RWPE1 (cell line): ENCODE measurements at regions not wholly inside any gene's neighbourhood (a gene's known extent, or its start where the extent isn't known, plus 50 kb on each side); places are given as distances from the start of the nearest gene placed in this dataset.

ENCODE experiments used
- CTCF ChIA-PET: fragments of 350-600 bp; sonication (Branson Sonifier 250); formaldehyde crosslinking; extraction: SDS; loops from one replicate; lab custom pipeline; 2021; lab: Yijun Ruan, JAX
- POLR2A ChIA-PET: fragments of 400-600 bp; formaldehyde crosslinking; extraction: SDS; loops from one replicate; lab custom pipeline; 2020; ENCODE audit warnings: antibody characterized with exemption; ENCODE audit not compliant: low non-redundant PET; lab: Yijun Ruan, JAX
- DNase-seq: peaks from one replicate; pipeline ENCODE4 v3.0.0; 2012; ENCODE audit warnings: low spot score
- H3K27ac ChIP-seq: fragments of 450-650 bp; 2 replicates; pipeline ENCODE4 v1.5.1; 2017
- TF ChIP-seq, protein P1 (sequence below): fragments of 450-650 bp; conservative IDR thresholded peaks from 2 replicates; pipeline ENCODE4 v1.5.1; 2017; ENCODE audit warnings: low read depth, mild to moderate bottlenecking

DNA sequence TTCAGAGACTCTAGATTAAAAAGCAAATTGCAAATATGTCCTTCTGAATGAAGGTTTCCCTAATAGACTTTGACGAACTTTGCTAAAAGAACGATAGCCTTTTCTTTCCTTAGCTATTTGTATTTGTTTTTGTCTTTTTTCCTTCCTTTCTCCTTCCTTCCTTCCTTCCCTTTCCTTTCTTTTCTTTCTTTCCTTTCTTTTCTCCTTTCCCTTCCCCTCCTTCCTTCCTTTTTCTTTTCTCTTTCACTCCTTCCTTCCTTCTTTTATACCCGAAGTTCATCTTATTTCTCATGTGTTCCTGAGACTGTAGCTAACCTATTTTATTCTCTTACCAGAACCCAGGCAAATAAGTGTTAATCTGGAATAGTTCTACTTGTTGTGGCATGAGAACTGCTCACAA is 381.2 kb upstream of the RUNX1 start:
- POLR2A ChIA-PET = no interaction called here
- TF ChIP-seq, protein P1, sequence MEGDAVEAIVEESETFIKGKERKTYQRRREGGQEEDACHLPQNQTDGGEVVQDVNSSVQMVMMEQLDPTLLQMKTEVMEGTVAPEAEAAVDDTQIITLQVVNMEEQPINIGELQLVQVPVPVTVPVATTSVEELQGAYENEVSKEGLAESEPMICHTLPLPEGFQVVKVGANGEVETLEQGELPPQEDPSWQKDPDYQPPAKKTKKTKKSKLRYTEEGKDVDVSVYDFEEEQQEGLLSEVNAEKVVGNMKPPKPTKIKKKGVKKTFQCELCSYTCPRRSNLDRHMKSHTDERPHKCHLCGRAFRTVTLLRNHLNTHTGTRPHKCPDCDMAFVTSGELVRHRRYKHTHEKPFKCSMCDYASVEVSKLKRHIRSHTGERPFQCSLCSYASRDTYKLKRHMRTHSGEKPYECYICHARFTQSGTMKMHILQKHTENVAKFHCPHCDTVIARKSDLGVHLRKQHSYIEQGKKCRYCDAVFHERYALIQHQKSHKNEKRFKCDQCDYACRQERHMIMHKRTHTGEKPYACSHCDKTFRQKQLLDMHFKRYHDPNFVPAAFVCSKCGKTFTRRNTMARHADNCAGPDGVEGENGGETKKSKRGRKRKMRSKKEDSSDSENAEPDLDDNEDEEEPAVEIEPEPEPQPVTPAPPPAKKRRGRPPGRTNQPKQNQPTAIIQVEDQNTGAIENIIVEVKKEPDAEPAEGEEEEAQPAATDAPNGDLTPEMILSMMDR = no peak
- CTCF ChIA-PET = interaction anchor here (0.7 kb wide), 1 partner anchor 11 kb away, joined by 4 read pairs; no protein-coding TSS in a partner anchor
- no peak overlapping the region for H3K27ac ChIP-seq
- DNase-seq = no peak

DNA sequence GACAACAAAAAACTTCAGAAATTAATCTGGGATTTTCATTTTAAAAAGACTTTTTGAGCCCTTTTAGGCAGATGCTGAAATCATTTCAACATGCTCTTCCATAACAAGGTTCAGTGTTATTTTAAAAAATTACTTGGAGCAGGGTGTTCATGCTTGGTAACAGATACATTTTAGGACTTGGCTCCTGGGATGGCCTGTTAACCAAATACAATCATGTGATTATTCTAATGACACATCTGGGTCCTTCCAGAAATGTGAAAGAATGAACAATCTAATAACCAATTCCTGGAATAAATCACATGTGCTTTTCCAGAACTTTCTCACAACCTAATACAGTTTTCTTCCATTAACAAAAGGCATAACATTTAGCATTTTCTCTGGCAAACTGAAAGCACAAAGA is 379.8 kb upstream of the RUNX1 start:
- CTCF ChIA-PET = no interaction called here
- TF ChIP-seq, protein P1 = no peak
- no peak for DNase-seq
- POLR2A ChIA-PET = no interaction called here
- H3K27ac ChIP-seq = no peak overlapping the region

DNA sequence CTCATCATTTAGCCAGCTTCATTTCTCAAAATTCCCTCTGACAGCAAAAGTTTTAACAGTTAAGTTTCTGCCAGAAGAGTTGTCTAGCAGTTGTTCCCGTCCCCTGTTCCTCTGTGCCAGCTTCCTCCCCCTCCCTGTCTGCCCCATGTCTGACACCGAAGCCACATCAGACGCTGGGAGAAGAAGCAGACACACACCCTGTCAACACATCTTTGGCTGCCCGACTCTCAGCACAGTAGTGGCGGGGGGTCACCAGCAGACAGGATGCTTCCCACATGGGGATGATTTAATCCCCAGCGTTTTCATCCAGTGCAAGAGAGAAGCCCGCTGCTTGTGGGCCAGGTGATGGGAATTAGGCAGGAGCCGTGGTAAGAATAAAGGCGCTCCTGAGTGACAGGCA is 379.4 kb upstream of the RUNX1 start:
- CTCF ChIA-PET = interaction anchor here (0.5 kb wide), 1 partner anchor 32 kb away, joined by 4 read pairs; no protein-coding TSS in a partner anchor
- POLR2A ChIA-PET = no interaction called here
- no peak for DNase-seq
- TF ChIP-seq, protein P1 = no peak
- no peak overlapping the region for H3K27ac ChIP-seq

DNA sequence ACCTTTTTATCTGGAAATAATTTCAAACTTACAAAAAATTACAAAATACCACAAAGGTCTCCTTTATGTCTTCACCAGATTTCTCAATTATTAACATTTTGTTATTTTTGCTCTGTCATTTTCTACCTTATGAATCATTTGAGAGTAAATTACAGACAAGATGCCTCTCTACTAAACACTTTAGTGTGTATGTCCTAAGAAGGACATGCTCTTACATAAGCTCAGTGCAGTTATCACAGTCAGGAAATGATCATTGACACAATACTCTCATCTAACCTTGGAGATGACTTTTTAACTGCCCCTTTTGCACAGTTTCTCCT is 378.9 kb upstream of the RUNX1 start:
- no peak overlapping the region for H3K27ac ChIP-seq
- DNase-seq = no peak
- ChIA-PET CTCF (interaction anchor here (0.5 kb wide), 1 partner anchor 33 kb away, joined by 4 read pairs; no protein-coding TSS in a partner anchor), POLR2A (no interaction called here)
- TF ChIP-seq, protein P1 = no peak

DNA sequence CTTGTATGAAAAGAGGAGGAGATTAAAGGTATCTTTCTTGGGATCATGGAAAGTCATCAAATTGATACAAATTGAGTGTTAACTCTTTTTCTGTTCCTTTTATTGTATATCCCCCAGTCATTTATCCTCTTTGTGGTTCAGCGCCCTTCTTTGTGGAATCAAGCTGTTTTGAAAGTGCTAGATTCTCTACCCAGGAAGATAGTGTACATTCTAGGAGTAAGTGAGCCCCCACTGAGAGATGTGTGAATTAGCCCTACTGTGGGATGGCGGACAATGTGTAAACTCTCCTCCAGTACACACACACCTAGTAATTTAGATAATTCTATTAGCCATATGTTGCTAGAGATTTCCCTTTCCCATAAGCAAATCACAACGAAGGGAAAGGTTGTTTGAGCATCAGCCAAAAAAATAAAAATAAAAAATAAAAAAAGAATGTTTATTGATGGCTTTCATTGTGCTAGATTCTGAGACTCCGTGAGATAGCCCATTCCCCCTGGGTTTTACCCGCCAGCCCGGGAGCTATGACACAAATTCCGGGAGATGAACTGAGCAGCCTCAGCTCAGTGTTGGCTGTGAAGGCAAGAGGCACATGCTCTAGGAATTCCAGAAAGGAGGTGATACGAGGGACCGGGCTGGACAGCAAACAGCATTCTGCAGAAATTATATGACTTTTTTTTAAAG is 378.4 kb upstream of the RUNX1 start:
- DNase-seq = no peak
- ChIA-PET CTCF (interaction anchor here (0.6 kb wide), 1 partner anchor 10 kb away, joined by 3 read pairs; no protein-coding TSS in a partner anchor), POLR2A (no interaction called here)
- TF ChIP-seq, protein P1 = no peak
- no peak overlapping the region for H3K27ac ChIP-seq

DNA sequence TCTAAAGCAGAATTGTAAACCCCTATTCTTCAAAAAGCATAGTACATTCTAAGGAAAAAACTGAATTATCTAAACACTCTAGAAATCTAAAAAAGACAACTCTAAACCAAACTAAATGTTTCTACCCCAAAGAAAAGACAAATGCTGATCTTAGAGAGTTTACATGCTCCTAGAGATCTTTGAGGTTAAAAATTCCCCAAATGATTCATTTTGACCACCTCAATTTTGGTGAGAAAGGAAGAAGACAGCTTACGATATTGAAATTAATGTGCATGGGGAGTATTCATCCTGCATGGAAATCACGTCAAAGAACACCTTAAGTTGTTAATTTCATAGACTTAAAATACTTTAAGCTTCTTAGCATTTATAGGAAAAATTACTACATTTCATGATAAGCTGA is 377.8 kb upstream of the RUNX1 start:
- ChIA-PET CTCF (interaction anchor here (0.6 kb wide), 2 partner anchors 11 to 1078 kb away, joined by 3 to 8 read pairs; no protein-coding TSS in a partner anchor), POLR2A (no interaction called here)
- no peak overlapping the region for H3K27ac ChIP-seq
- TF ChIP-seq, protein P1 = no peak
- no peak for DNase-seq
